ENCODE measurements at regions not wholly inside any gene's neighbourhood (a gene's known extent, or its start where the extent isn't known, plus 50 kb on each side); places are given as distances from the start of the nearest gene placed in this dataset.
"Not testable (repeated sequence)": the region's sequence is repeated elsewhere in the genome, so short reads cannot be mapped to it uniquely, and the experiment has no call there.

GRCh38 chr15:62849316-62850106 is 193.0 kb upstream of the TPM1 start:
- no peak for DNase-seq

DNA sequence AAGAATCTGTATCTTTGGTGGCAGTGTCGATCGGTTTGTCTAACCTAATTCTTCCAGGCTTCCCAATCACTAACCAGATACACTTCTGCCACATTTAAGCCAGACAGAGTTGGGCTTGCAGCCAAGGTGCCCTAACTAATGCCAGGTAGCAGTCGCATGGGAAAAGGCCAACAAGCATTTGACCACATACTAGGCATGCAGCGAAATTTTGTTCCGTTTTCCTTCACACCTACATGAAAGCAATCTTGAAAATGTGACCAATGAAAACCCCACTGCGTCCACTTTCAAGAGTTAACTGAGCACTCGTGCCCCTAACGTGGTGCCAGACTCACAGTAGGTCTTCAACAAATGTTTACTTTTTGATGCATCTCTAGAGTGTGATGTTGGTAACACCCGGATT is 192.2 kb upstream of the TPM1 start:
- DNase-seq: no peak

DNA sequence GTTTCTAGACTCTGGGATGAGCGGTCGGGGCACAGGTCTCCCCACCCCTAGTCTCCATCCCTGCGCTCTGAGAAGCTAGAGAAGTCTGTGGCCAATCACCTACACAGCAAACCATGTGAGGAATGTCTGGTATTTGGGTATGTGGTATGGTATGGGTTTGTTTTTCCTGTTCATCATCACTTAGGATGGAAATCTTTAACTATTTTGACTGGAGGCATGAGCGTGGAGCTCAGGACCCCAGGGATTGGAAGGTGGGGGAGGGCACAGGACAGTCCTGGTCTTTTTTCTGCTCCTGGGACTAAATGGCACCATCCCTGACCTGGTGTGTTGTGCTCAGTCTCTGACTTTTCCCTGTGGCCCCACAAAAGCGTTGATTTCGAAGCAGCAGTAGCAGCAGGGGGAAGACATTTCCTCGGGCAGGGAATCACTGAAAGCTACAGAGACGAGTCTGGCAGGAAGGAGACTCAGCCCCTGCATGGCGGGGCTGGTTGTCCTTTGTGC is 191.7 kb upstream of the TPM1 start:
- no peak for DNase-seq

DNA sequence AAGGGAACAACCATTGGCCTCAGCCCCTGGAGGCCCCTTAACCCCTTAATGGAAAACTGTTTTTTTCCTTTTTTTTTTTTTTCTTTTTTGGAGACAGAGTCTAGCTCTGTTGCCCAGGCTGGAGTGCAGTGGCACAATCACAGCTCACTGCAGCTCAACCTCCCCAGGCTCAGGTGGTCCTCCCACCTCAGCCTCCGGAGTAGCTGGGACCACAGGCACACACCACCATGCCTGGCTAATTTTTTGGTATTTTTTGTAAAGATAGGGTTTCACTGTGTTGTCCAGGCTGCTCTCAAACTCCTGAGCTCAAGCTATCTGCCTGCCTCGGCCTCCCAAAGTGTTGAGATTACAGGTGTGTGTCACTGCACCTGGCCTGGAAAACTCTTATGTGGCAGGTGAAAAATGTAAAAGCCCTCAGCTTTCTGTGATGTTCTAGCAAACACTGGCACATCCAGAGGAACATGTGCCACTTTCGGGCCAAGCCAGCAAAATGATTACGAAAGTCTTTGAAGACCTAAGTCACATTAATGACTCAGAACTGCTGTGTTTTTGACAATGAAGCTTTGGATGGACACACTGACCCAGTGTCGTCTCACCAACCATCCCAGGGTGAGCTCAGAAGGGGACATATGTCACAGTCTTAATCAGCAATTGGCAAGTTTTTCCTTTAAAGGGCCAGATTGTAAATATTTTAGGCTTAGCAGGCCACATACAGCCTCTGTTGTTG is 189.3 kb upstream of the TPM1 start:
- no peak for DNase-seq

DNA sequence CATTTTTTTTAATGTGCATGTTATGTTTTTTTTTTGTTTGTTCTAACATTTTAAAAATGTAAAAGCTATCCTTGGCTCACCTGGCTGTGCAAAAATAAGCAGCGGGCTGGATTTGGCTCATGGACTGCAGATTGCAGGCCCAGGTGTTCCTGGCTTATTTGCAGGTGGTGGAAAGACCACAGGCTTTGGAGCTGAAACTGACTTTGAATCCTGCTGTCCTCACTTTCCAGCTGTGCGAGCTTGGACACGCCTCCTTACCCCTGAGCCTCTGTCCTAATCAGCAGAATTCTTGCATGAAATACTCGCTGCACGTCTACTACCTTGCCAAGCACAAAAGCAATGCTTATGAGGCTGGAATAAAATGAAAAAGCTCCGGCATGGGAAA is 188.7 kb upstream of the TPM1 start:
- DNase-seq: no peak

- no peak for DNase-seq
These were observed 188.0 kb upstream of the TPM1 start for GRCh38 chr15:62854420-62855084.

- no peak for DNase-seq
These were observed 187.5 kb upstream of the TPM1 start for GRCh38 chr15:62855085-62855476.

DNA sequence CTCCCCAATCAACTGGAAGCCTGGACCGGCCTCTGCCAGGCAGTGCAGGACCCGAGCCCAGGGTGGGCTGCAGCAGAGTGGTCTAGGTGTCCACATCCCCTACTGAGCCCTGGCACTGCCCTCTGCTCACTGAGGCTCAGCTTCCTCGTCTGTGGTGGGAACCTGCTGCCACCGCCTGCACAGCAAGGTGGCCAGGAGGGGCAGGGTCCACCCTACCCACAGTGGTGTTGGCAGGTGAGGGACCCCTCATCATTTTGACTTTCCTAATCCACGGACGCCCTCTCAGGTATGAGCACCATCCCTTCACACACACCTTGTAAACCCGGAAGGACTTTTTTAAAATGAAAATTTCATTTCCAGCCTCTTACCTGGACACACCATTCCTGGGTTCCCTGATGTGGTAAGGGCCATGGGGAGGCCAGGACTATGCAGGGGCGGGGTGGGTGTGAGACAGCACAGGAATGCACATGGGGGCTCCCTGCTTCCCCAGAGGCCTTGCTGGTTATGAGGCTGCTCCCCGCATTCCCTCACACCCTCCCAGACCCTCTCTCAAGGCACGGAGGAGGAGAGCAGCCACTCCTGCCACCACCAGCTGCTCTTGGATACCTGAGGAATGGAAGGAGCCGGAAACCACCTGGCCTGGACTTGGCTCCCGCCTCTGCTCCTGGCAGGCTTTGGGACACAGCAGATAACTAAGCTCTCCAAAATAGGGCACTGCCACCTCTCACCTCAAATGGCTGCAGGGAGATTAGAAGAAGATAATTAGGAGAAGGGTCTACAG is 185.9 kb upstream of the TPM1 start:
- no peak for DNase-seq

DNA sequence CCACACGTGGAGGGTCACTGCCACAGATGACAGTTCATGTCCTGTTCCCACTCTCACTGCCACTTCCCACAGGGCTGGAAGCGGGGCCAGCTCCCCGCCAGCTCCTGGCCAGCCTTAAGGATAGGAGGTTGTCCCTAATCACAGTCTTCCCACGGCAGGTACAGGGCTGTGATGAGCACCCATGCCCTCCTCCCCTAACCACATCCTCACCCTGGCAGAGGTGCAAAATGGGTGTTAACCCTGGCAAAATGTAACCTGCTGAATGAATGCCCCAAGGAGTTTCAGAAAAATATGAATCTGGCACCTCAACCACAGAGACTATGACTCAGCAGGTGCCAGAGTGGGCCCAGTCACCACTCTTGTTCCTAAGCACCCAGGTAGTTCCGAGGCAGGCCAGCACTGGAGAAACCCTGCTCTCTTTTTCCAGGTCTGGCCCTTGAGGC is 185.1 kb upstream of the TPM1 start:
- no peak for DNase-seq

- no peak for DNase-seq
These were observed 184.2 kb upstream of the TPM1 start for GRCh38 chr15:62858343-62858742.

DNA sequence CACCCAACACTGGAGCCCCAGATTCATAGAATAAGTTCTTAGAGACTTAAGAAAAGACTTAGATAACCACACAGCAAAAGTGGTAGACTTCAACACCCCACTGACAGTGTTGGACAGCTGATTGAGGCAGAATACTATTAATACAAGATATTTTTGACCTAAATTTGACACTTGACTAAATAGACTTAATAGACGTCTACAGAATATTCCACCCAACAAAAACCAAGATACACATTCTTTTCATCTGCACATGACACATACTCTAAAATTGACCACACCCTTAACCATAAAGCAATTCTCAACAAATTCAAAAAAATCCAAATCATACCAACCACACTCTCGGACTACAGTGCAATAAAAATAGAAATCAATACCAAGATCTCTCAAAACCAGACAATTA is 179.8 kb upstream of the TPM1 start:
- no peak for DNase-seq

GRCh38 chr15:62866366-62866765 is 176.2 kb upstream of the TPM1 start:
- no peak for DNase-seq

GRCh38 chr15:62867844-62868243 is 174.7 kb upstream of the TPM1 start:
- DNase-seq: no peak

- no peak for DNase-seq
These were observed 174.0 kb upstream of the TPM1 start for GRCh38 chr15:62868507-62868906.

DNA sequence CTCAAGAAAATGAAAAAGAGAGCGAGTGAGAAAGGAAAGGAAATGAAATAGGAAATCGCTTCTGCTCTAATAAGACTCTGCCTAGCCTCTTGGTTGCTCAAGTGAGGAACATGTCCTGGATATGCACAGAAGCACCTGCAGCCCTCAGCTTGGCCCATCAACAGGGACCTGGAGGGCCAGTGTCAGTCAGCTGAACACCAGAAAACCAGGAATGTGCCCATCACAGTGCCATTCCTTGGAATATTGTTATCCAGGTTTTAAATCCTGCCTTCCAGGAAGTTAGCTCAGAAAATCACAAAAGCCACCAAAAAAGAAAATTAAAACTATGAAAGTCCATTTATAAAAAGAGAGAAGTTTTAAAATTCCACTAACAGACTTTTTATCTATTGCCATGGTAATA is 173.4 kb upstream of the TPM1 start:
- no peak for DNase-seq

- DNase-seq: no peak
These were observed 172.3 kb upstream of the TPM1 start for GRCh38 chr15:62870216-62870615.

DNA sequence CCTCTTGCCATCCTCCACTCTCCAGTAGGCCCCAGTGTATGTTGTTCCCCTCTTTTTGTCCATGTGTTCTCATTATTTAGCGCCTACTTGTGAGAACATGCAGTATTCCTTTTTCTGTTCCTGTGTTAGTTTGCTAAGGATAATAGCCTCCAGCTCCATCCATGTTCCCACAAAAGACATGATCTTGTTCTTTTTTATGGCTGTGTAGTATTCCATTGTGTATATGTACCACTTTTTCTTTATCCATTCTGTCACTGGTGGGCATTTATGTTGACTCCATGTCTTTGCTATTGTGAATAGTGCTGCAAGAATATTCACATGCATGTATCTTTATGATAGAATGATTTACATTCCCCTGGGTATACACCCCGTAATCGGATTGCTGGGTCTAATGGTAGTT is 171.8 kb upstream of the TPM1 start:
- not testable (repeated sequence) for DNase-seq

DNA sequence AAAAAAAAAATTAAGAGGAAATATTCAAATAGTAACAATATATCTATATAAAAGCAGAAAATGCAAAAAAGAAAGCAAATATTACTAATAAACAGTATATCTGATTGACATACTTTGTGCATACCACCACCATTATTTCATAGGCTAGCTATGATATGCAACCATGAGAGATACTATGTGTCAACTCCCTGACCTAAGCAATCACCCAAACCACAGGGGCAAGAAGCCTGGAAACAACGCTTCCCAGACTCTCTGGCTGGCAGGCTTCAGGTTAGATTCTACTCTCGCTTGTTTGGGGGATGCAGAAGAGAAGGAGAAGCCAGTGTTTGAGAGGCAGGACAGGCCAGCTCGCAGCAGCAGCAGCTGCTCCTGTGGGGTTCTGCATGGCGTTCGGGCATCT is 169.3 kb upstream of the TPM1 start:
- DNase-seq: no peak

- no peak for DNase-seq
These were observed 168.5 kb upstream of the TPM1 start for GRCh38 chr15:62874064-62874463.

GRCh38 chr15:62874959-62875625 is 167.5 kb upstream of the TPM1 start:
- no peak for DNase-seq

DNA sequence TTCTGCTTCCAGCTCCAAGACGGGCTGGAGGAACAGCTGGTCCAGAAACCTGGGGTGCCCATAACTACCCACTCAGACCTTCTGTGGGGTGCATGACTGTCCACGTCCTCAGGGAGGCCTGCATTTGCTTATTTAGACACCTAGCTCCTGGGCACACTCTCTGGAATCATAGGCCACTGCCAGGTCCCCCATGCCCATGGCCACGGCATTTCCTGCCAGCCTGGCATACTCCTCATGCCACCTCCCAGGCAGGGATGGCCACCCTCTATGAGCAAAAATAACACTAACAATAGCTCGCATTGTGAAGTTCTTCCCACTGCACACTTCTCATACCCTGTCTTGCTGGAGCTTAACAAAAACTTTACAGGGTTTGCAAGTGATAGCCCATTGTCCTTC is 166.9 kb upstream of the TPM1 start:
- no peak for DNase-seq

- no peak for DNase-seq
These were observed 165.2 kb upstream of the TPM1 start for GRCh38 chr15:62877276-62877857.
